Sigmoid colon (tissue), 4 donors: ENCODE measurements at regions not wholly inside any gene's neighbourhood (a gene's known extent, or its start where the extent isn't known, plus 50 kb on each side); places are given as distances from the start of the nearest gene placed in this dataset.

Experiments
- CTCF ChIP-seq, 4 experiments: fragments of 450-650 bp in 3 of 4; fragments of 200-600 bp in 1 of 4; IDR thresholded peaks; one replicate each; pipeline ENCODE4 v1.5.1; 2016 to 2019; ENCODE audit warnings: antibody characterized with exemption in 4 of 4, mild to moderate bottlenecking in 3 of 4, moderate library complexity in 2 of 4
- EP300 ChIP-seq, 4 donors: sonication (generic); formaldehyde crosslinking; IDR thresholded peaks; one replicate each; pipeline ENCODE4 v1.6.1; 2017; ENCODE audit warnings: antibody characterized with exemption in 4 of 4
- POLR2A ChIP-seq, 2 donors: fragments of 450-650 bp; IDR thresholded peaks; one replicate each; pipeline ENCODE4 v1.6.1; 2016; ENCODE audit warnings: antibody characterized with exemption in 2 of 2, mild to moderate bottlenecking in 2 of 2, moderate library complexity in 2 of 2

GRCh38 chr2:9740382-9741073 is 102.7 kb upstream of the TAF1B start:
- TF ChIP-seq POLR2A (IDR thresholded peaks at IDR 0.05) (no peak), CTCF (IDR thresholded peaks at IDR 0.05) (no peak), EP300 (IDR thresholded peaks at IDR 0.05) (no peak)
